ENCODE measurements at regions not wholly inside any gene's neighbourhood (a gene's known extent, or its start where the extent isn't known, plus 50 kb on each side); places are given as distances from the start of the nearest gene placed in this dataset.

GRCh38 chr13:22538400-22538799, 642.4 kb upstream of the SGCG start:
- TF ChIP-seq POLR2A (IDR thresholded peaks at IDR 0.05) (no peak), CTCF (IDR thresholded peaks at IDR 0.05) (no peak)

Data from testis (tissue), 2 donors.